GM12873 (cell line): ENCODE measurements at regions not wholly inside any gene's neighbourhood (a gene's known extent, or its start where the extent isn't known, plus 50 kb on each side); places are given as distances from the start of the nearest gene placed in this dataset.

Source experiments
- TF ChIP-seq, protein P1 (sequence below): IDR thresholded peaks from 2 replicates; pipeline ENCODE4 v1.5.1; 2012; ENCODE audit warnings: low read depth, mild to moderate bottlenecking, moderate library complexity, low read length, control low read depth; ENCODE audit not compliant: insufficient read depth; ENCODE audit errors: missing control alignments

DNA sequence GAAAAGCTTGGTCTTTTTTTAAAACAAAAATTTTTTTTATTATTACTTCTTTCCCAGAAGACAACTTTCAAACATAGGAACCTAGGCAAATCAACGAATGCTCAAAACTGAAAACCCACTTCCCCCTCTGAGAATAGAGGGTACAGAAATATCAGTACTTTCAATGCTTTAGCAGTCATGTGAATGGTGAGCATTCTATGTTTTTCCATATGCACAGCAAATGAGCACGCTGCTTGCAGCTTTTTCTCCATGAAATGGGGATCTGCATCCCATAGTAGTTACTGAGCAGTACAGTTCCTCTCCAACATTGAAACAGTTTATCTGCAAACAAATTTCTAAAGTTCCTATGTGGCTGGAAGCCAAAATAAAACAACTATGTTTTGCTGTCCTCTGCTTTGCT lies 108.4 kb upstream of the BMP2K start:
- TF ChIP-seq, protein P1, sequence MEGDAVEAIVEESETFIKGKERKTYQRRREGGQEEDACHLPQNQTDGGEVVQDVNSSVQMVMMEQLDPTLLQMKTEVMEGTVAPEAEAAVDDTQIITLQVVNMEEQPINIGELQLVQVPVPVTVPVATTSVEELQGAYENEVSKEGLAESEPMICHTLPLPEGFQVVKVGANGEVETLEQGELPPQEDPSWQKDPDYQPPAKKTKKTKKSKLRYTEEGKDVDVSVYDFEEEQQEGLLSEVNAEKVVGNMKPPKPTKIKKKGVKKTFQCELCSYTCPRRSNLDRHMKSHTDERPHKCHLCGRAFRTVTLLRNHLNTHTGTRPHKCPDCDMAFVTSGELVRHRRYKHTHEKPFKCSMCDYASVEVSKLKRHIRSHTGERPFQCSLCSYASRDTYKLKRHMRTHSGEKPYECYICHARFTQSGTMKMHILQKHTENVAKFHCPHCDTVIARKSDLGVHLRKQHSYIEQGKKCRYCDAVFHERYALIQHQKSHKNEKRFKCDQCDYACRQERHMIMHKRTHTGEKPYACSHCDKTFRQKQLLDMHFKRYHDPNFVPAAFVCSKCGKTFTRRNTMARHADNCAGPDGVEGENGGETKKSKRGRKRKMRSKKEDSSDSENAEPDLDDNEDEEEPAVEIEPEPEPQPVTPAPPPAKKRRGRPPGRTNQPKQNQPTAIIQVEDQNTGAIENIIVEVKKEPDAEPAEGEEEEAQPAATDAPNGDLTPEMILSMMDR = no peak

DNA sequence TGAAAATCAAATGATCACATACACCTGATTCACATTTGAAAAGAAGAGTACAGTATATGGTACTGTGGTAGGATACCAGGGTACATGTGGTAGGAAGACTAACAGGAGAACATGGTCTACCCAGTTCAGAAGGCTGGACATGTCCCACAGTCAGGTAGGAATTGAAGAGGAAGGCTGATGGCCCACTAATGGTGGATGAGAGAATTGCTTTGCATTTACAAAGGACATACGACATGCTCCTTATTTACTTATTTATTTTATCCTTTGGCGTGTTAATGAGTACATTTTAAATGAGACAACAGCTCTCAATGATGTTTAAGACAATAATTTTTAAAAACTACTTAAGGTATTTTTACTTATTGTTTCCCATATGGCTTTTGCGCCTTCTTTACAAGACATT lies 106.7 kb upstream of the BMP2K start:
- TF ChIP-seq, protein P1 = peak; percentile 39

DNA sequence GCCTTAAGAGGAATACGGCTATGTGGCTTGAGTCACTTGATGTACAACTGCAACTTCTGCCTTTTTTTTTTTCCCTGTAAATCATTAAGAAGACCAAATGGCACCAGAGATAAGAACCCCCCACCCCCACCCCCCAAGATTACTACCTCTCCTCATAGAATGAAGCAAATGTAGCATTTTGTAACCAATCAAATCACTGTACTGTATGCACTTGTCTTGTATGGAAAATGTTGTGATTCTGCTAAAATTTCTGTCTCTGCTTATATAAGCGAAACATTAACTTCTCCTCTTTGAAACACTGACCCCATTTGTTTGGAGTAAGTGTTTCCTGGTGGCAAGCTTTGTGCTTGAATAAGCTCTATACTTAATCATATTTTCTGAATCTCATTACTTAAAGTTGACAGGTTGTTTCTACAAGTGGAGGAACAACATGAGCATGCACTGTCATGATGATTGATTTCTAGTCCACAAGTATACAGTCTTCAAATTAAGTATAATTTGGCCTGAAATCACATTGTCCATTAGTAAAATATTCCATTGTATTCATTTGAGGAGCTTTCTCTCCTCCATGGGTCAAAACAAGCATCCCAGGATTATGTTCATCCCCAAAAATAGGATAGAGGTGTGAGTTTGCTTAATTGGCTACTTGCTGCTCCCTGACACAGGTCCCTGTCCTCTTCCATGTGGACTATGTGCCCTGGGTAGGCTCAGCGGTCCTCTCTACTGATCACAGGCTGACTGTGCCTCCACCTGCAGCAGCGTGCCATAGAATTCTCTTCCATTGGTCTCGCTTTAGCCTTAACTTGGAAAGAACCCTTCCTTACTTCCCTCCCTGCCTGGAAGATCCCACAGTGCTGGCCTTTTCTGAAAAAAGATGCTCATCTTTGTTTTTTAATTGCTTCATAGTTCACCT lies 104.0 kb upstream of the BMP2K start:
- TF ChIP-seq, protein P1 = no peak

DNA sequence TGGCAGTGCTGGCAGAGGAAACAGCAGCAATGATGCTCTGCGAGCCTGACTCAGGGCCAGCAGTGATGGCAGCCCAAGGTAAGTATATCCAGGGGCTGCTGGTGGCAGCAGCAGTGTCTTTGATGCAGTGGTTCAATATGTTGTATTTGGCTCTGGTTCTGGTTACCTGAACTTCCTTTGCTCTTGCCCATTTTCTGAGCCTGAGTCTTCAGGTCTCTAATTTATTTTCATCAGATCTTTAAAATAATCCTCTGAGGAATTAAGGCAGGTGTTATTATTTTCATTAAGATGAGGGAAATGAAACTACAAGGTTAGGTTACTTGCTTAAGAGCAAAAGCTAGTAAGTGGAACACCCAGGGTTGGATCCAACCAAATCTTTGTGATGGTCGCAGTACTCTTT lies 102.8 kb upstream of the BMP2K start:
- TF ChIP-seq, protein P1 = no peak

DNA sequence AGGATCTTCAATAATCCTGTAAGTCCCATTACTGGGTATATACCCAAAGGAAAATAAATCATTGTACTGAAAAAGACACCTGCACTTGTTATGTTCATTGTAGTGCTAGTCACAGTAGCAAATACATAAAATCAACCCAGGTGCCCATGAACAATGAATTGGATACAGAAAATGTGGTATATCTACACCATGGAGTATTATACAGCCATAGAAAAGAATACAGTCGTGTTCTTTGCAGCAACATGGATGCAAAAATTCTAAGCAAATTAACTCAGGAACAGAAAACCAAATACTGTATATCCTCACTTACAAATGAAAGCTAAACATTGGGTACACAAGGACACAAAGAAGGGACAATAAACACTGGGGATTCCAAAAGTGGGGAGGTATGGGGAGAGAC lies 100.8 kb upstream of the BMP2K start:
- TF ChIP-seq, protein P1 = no peak

DNA sequence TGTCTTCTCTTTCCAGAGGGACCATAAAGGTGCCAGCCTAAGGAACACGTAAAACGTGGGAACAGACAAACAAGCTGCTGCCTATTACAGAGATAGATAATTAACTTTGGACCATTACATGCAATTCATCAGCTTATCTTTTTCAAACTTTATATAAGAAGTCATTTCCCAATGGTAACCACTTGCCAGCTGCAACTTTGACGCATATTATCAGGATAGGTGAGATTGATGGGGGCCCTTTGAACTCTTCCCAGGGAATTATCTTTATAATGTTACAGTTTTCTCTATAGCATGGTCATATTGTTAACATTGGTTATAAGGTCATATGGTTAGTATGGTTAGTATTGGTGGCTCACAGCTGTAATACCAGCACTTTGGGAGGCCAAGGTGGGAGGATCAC lies 94.1 kb upstream of the BMP2K start:
- TF ChIP-seq, protein P1 = no peak

DNA sequence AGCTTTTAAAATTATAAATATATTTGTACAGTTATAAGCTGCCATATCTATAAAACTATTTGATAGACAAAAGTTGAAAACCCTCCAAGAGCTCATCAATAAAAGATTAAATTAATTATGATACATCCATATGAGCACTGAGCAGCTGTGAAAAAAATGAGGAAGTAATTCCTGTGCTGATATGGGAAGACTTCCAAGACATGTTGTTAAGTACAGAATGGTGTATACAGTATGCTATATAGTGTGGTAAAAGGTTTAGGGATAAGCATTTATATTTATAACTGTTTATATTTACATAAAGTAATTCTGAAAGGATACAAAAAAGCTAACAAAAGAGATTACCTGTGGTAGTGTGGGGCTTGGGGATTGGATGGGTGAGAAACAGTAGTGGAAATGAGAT lies 92.8 kb upstream of the BMP2K start:
- TF ChIP-seq, protein P1 = no peak
